ENCODE measurements at regions not wholly inside any gene's neighbourhood (a gene's known extent, or its start where the extent isn't known, plus 50 kb on each side); places are given as distances from the start of the nearest gene placed in this dataset.

GRCh38 chr12:34302131-34302885 lies 280.0 kb downstream of the ALG10 start:
- H3K9me3 ChIP-seq = no peaks in the 10 kb centered on the region
- H3K4me3 ChIP-seq = no peak overlapping the region
- no peaks in the 10 kb centered on the region for H3K27me3 ChIP-seq
- WGBS, 2 donors = 52 to 58% methylated on average over 30 of the region's 30 CpGs
- H3K27ac ChIP-seq = no peak overlapping the region
- H3K36me3 ChIP-seq (ENCODE audit: low read depth, missing control alignments) = no peaks in the 10 kb centered on the region
- TF ChIP-seq POLR2A (IDR thresholded peaks at IDR 0.05) (no peak), CTCF (IDR thresholded peaks at IDR 0.05) (no peak)
- no peaks in the 10 kb centered on the region for H3K4me1 ChIP-seq
- intact Hi-C loops (cut with DNase I; ENCODE audit: low total_unique reads) = no loop called here
- no peak for DNase-seq

- intact Hi-C loops (cut with DNase I; ENCODE audit: low total_unique reads) = no loop called here
Observed at GRCh38 chr12:34303091-34303870, 281.0 kb downstream of the ALG10 start.

GRCh38 chr12:34304001-34304400 lies 281.7 kb downstream of the ALG10 start:
- intact Hi-C loops (cut with DNase I; ENCODE audit: low total_unique reads) = no loop called here
- Histone ChIP-seq H3K27me3 (no peaks in the 10 kb centered on the region), H3K27ac (no peak overlapping the region), H3K4me3 (no peak overlapping the region), H3K9me3 (no peaks in the 10 kb centered on the region), H3K4me1 (no peaks in the 10 kb centered on the region), H3K36me3 (ENCODE audit: low read depth, missing control alignments) (no peaks in the 10 kb centered on the region)
- TF ChIP-seq POLR2A (IDR thresholded peaks at IDR 0.05) (no peak), CTCF (IDR thresholded peaks at IDR 0.05) (no peak)
- WGBS, 2 donors = 53 to 63% methylated on average over 18 of the region's 18 CpGs
- no peak for DNase-seq

More at GRCh38 chr12:34303091-34303870, 281.0 kb downstream of the ALG10 start:
- Histone ChIP-seq H3K36me3 (ENCODE audit: low read depth, missing control alignments) (no peaks in the 10 kb centered on the region), H3K9me3 (no peaks in the 10 kb centered on the region), H3K27me3 (no peaks in the 10 kb centered on the region), H3K4me1 (no peaks in the 10 kb centered on the region), H3K27ac (no peak overlapping the region), H3K4me3 (no peak overlapping the region)
- no peak for DNase-seq
- TF ChIP-seq POLR2A (IDR thresholded peaks at IDR 0.05) (no peak), CTCF (IDR thresholded peaks at IDR 0.05) (no peak)
- WGBS, 2 donors = 61 to 67% methylated on average over 23 to 24 of the region's 24 CpGs

GRCh38 chr12:34304546-34304945 lies 282.2 kb downstream of the ALG10 start:
- Histone ChIP-seq H3K27me3 (no peaks in the 10 kb centered on the region), H3K27ac (no peak overlapping the region), H3K9me3 (no peaks in the 10 kb centered on the region), H3K36me3 (ENCODE audit: low read depth, missing control alignments) (no peaks in the 10 kb centered on the region), H3K4me1 (no peaks in the 10 kb centered on the region), H3K4me3 (no peak overlapping the region)
- intact Hi-C loops (cut with DNase I; ENCODE audit: low total_unique reads) = no loop called here
- no peak for DNase-seq
- TF ChIP-seq POLR2A (IDR thresholded peaks at IDR 0.05) (no peak), CTCF (IDR thresholded peaks at IDR 0.05) (no peak)
- WGBS, 2 donors = 56 to 62% methylated on average over 13 of the region's 13 CpGs

Measured in testis (tissue), 2 donors.